Bronchial epithelial cell (primary cell): ENCODE measurements at regions not wholly inside any gene's neighbourhood (a gene's known extent, or its start where the extent isn't known, plus 50 kb on each side); places are given as distances from the start of the nearest gene placed in this dataset.

ENCODE experiments used
- DNase-seq: peaks from one replicate; pipeline ENCODE4 v3.0.0-alpha.2; 2010; ENCODE audit warnings: low read depth
- FAIRE-seq: peaks from 2 replicates; lab custom pipeline; 2011; peaks lifted over from hg19 to GRCh38; lab: Jason Lieb, UNC
- H3K27me3 ChIP-seq: 2 replicates; pipeline ENCODE4 v1.5.1; 2011; ENCODE audit warnings: low read length; ENCODE audit not compliant: control insufficient read depth, insufficient read depth
- H3K36me3 ChIP-seq: 2 replicates; pipeline ENCODE4 v1.5.1; 2011; ENCODE audit warnings: low read length; ENCODE audit not compliant: control insufficient read depth, insufficient read depth
- H3K4me3 ChIP-seq: 2 replicates; pipeline ENCODE4 v1.5.1; 2011; ENCODE audit warnings: mild to moderate bottlenecking, low read depth, low read length, control low read depth
- CTCF ChIP-seq: IDR thresholded peaks from 2 replicates; pipeline ENCODE4 v1.5.1; 2011; ENCODE audit warnings: mild to moderate bottlenecking, moderate library complexity, low read length, control low read depth, inconsistent platforms; ENCODE audit not compliant: insufficient read depth, severe bottlenecking

GRCh38 chr7:148950806-148951205, 66.7 kb upstream of the EZH2 start:
- no peak for DNase-seq
- Histone ChIP-seq H3K27me3 (no peaks in the 10 kb centered on the region), H3K4me3 (no peak overlapping the region), H3K36me3 (no peaks in the 10 kb centered on the region)
- TF ChIP-seq CTCF: no peak
- FAIRE-seq: no peak

- peak; percentile 76 for DNase-seq
- TF ChIP-seq CTCF: no peak
- no peaks in the 10 kb centered on the region for H3K36me3 ChIP-seq
- peak; percentile 13 for FAIRE-seq
- no peak overlapping the region for H3K4me3 ChIP-seq
- no peaks in the 10 kb centered on the region for H3K27me3 ChIP-seq
Measured at GRCh38 chr7:148944935-148945934, 61.1 kb upstream of the EZH2 start.

- DNase-seq: peak; percentile 68
Measured at GRCh38 chr7:148941598-148942275, 57.6 kb upstream of the EZH2 start.

GRCh38 chr7:148940702-148941597, 56.9 kb upstream of the EZH2 start:
- no peak for TF ChIP-seq CTCF
- Histone ChIP-seq H3K36me3 (no peaks in the 10 kb centered on the region), H3K27me3 (no peaks in the 10 kb centered on the region), H3K4me3 (peak overlapping the region; percentile 97)
- no peak for FAIRE-seq
- DNase-seq: peak; percentile 81

More at GRCh38 chr7:148941598-148942275, 57.6 kb upstream of the EZH2 start:
- Histone ChIP-seq H3K4me3 (peak overlapping the region; percentile 97), H3K36me3 (no peaks in the 10 kb centered on the region), H3K27me3 (no peaks in the 10 kb centered on the region)
- TF ChIP-seq CTCF: peak; percentile 41
- FAIRE-seq: no peak

GRCh38 chr7:148939128-148939755, 55.2 kb upstream of the EZH2 start:
- Histone ChIP-seq H3K27me3 (no peaks in the 10 kb centered on the region), H3K36me3 (no peaks in the 10 kb centered on the region), H3K4me3 (no peak overlapping the region)
- DNase-seq (no peak), FAIRE-seq (no peak)
- TF ChIP-seq CTCF: no peak
